NT2/D1 (cell line): ENCODE measurements at regions not wholly inside any gene's neighbourhood (a gene's known extent, or its start where the extent isn't known, plus 50 kb on each side); places are given as distances from the start of the nearest gene placed in this dataset.

ENCODE experiments used
- DNase-seq: peaks from one replicate; pipeline ENCODE4 v3.0.0-alpha.2; 2011; ENCODE audit warnings: low read depth, low spot score
- H3K27me3 ChIP-seq: 2 replicates; pipeline ENCODE4 v1.6.0; 2011; ENCODE audit warnings: mild to moderate bottlenecking; ENCODE audit not compliant: insufficient read length, insufficient read depth
- H3K36me3 ChIP-seq: 2 replicates; pipeline ENCODE4 v1.6.1; 2011; ENCODE audit warnings: mild to moderate bottlenecking, low read length, mixed read lengths; ENCODE audit not compliant: insufficient read depth, insufficient read length
- H3K4me1 ChIP-seq: 2 replicates; pipeline ENCODE4 v1.5.1; 2011; ENCODE audit not compliant: insufficient read depth, insufficient read length
- H3K4me3 ChIP-seq: 2 replicates; pipeline ENCODE4 v1.5.1; 2011; ENCODE audit warnings: low read depth; ENCODE audit not compliant: insufficient read length
- H3K9ac ChIP-seq: 2 replicates; pipeline ENCODE4 v1.6.0; 2011; ENCODE audit warnings: low read depth; ENCODE audit not compliant: insufficient read length
- H3K9me3 ChIP-seq: 2 replicates; pipeline ENCODE4 v1.5.1; 2011; ENCODE audit warnings: mild to moderate bottlenecking, low read length; ENCODE audit not compliant: insufficient read depth
- SUZ12 ChIP-seq: IDR thresholded peaks from 2 replicates; pipeline ENCODE4 v1.6.1; 2011; ENCODE audit not compliant: insufficient read length, insufficient read depth; ENCODE audit errors: extremely low read depth
- YY1 ChIP-seq: IDR thresholded peaks from 2 replicates; pipeline ENCODE4 v1.6.1; 2011; ENCODE audit not compliant: insufficient read length, insufficient read depth
- ZNF274 ChIP-seq: IDR thresholded peaks from 2 replicates; pipeline ENCODE4 v1.6.1; 2011; ENCODE audit warnings: mild to moderate bottlenecking, low read depth, low read length

DNA sequence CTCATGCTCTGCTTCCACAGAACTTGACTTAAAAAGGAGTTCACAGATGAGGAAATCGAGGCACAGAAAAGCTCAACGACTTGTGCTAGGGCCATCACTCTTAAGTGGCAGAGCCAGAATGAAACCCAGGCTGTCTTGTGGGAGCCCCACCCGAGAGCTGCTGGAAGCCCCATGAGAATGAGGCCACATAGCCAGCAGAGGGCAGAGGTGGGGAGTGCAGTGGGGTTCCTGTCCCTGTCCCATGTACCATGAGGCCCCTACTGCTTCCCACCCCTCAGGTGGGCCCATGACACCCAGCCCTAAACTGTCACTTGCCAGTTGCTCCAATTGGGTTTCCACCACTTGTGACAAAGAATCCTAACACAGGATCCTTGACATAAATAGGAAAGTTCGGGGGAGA is 175.9 kb downstream of the IRS2 start:
- DNase-seq = no peak
- no peaks in the 10 kb centered on the region for H3K36me3 ChIP-seq

DNA sequence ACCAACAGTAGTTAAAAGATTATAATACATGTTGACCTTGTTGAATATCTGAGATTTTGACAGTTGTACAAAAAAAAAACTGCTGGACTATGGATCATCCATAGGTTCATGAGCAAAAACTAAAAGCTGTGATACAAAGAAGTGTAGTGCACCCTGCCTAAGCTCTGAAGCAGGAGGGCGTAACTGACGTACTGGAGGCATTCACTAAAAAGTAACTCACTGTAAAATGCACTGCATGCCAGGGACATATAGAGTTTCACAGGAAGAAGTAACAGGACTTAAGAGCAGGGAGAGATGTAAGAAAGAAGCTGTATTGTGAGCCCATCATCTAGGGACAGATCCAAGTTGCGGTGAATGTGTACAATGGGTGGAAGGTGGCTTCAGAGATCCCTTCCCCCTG is 177.9 kb downstream of the IRS2 start:
- Histone ChIP-seq H3K4me1 (no peaks in the 10 kb centered on the region), H3K4me3 (no peak overlapping the region), H3K9me3 (no peaks in the 10 kb centered on the region), H3K36me3 (no peaks in the 10 kb centered on the region), H3K27me3 (no peaks in the 10 kb centered on the region), H3K9ac (no peak overlapping the region)
- TF ChIP-seq ZNF274 (no peak), YY1 (no peak), SUZ12 (no peak)
- DNase-seq = no peak

More for the DNA sequence above, 175.9 kb downstream of the IRS2 start:
- Histone ChIP-seq H3K4me1 (no peaks in the 10 kb centered on the region), H3K9me3 (no peaks in the 10 kb centered on the region), H3K9ac (no peak overlapping the region), H3K27me3 (no peaks in the 10 kb centered on the region), H3K4me3 (no peak overlapping the region)
- TF ChIP-seq YY1 (no peak), ZNF274 (no peak)

DNA sequence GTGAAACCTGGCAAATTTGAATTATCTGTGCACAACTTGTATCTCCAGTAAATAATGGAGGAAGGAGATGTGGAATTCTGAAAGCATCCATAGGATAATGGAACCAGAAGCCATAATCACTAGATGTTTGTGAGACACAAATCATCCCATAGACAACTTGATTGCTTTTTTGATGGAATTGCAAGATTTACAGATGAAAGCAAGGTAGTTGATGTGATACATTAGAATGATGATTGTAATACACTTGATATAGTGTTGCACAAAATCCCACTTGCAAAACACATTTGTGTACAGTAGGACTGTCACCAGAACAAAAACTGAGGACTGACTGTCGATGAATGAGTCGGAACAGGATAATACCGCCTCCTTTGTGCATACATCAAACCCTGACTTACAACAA is 178.3 kb downstream of the IRS2 start:
- Histone ChIP-seq H3K27me3 (no peaks in the 10 kb centered on the region), H3K9me3 (no peaks in the 10 kb centered on the region), H3K36me3 (no peaks in the 10 kb centered on the region), H3K4me3 (no peak overlapping the region), H3K4me1 (no peaks in the 10 kb centered on the region), H3K9ac (no peak overlapping the region)
- no peak for TF ChIP-seq ZNF274
- TF ChIP-seq YY1 = no peak
- TF ChIP-seq SUZ12 = no peak
- DNase-seq = no peak

DNA sequence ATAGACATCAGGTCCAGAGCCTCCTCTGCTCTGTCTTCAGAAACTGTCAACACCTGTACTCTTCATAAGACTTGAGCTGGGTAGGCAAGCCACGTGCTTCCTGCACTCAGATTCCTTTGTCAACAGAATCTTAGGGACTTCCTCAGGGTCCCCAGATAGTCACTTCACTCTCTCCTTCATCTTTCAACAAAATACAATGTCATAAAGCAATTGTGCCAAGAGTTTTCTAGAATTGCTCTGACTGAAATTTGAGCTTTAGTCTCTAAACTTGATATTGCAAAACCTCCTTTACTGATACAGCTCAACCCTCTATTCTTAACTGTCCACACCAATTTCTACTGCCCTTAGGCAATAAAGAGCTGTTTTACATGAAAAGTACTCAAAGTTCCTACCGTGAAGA is 179.9 kb downstream of the IRS2 start:
- Histone ChIP-seq H3K36me3 (no peaks in the 10 kb centered on the region), H3K9ac (no peak overlapping the region), H3K4me1 (no peaks in the 10 kb centered on the region), H3K9me3 (no peaks in the 10 kb centered on the region), H3K4me3 (no peak overlapping the region), H3K27me3 (no peaks in the 10 kb centered on the region)
- DNase-seq = no peak
- TF ChIP-seq ZNF274 (no peak), YY1 (no peak), SUZ12 (no peak)

DNA sequence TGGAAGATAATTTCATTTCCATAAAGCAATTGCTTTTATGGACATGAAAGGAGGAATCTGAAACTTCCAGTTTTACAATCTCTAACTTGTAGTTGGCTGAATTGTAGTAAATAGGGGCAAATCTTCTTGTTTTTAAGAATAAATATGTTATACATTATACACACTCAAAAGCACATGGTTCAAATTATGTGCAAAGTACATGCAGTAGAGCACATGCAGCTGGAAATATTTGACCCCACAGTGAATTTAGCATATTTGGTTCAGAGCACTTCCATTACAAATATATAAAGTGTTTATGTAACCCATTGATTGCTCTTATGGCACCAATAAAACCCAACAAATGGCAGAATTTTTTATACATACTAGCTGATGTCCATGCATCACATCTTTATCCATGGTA is 180.5 kb downstream of the IRS2 start:
- Histone ChIP-seq H3K4me3 (no peak overlapping the region), H3K27me3 (no peaks in the 10 kb centered on the region), H3K4me1 (no peaks in the 10 kb centered on the region), H3K9me3 (no peaks in the 10 kb centered on the region), H3K36me3 (no peaks in the 10 kb centered on the region), H3K9ac (no peak overlapping the region)
- TF ChIP-seq YY1 = no peak
- TF ChIP-seq ZNF274 = no peak
- TF ChIP-seq SUZ12 = no peak
- DNase-seq = no peak

DNA sequence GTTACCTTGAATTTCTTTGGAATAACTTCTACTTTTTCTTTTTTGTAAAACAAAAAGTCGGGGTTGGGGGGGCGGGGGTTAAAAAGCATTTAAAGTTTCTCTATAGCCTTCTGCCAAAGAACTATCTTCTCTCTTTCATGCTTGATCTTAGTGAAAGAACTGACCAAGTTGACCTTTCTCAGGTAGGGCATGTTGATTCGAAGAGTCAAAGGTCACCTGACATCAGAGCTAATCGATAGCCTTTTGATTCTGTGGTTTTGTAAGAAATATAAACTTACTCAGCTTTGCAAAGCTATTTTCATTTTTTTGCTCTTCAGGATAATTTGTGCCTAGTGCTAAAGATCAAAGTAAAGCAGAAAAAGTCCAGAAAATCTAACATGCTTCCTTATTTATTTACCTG is 181.5 kb downstream of the IRS2 start:
- Histone ChIP-seq H3K9me3 (no peaks in the 10 kb centered on the region), H3K4me1 (no peaks in the 10 kb centered on the region), H3K9ac (no peak overlapping the region), H3K4me3 (no peak overlapping the region), H3K27me3 (no peaks in the 10 kb centered on the region), H3K36me3 (no peaks in the 10 kb centered on the region)
- no peak for DNase-seq
- TF ChIP-seq ZNF274 (no peak), YY1 (no peak), SUZ12 (no peak)

DNA sequence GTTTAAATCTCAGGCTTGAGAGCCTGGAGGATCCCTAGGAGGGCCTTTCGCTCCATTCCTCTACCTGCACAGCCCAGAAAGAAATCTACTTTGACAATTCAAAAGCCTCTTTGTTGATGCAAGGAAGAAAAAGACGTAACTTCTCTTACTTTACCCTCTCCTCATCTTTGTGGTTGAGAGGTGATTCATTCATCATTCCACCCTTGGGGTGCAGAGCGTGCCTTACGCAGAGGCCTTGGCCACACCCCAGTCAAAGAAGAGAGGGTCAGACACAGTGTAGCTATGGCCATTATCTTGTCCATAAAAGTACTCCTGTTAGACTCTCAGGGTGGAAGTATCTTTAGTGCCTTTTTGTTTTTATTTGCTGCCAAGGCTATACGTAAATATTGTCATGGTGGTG is 184.0 kb downstream of the IRS2 start:
- H3K27me3 ChIP-seq = no peaks in the 10 kb centered on the region
- H3K4me3 ChIP-seq = no peak overlapping the region
- no peaks in the 10 kb centered on the region for H3K9me3 ChIP-seq
- DNase-seq = no peak
- no peaks in the 10 kb centered on the region for H3K4me1 ChIP-seq
- H3K9ac ChIP-seq = no peak overlapping the region
- TF ChIP-seq SUZ12 = no peak
- TF ChIP-seq YY1 = no peak
- TF ChIP-seq ZNF274 = no peak
- no peaks in the 10 kb centered on the region for H3K36me3 ChIP-seq

DNA sequence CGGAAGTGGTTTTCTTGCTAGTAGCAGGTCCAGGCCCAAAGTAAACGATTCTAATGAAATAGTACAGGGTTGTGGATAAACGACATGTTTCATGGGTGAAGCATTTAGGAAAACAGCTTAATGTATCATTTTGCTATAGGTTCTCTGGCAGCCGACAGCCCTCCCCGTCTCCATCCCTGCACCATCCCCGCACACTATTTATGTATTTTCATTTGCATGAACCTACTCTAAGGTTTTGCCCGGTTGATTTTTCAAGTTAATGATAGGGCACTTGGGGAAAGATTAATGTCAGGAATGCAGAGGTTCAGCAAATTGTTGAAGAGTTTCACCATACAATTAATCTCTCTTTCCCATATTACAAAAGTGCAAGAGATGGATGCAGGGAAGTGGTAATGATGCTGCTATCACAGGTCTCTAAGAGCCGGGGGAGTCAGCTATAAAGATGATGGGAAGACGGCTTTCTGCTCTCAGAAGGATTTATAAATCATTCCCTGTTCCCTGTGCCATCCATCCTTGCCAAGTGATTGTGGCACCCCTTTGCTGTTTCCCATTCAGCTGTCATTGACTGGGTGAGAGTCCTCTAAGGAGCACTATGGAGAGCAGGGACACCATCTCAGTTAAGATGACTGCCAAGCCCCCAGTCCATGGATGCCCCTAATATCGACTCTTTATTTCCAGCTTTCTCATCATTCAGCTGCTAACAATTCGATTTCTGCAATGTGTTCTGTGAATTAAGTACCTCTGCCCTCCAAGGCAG is 186.3 kb downstream of the IRS2 start:
- Histone ChIP-seq H3K4me1 (no peaks in the 10 kb centered on the region), H3K36me3 (no peaks in the 10 kb centered on the region), H3K27me3 (no peaks in the 10 kb centered on the region), H3K4me3 (no peak overlapping the region), H3K9me3 (no peaks in the 10 kb centered on the region), H3K9ac (no peak overlapping the region)
- no peak for TF ChIP-seq SUZ12
- no peak for TF ChIP-seq YY1
- no peak for TF ChIP-seq ZNF274
- DNase-seq = no peak
